H9 (cell line): ENCODE measurements at regions not wholly inside any gene's neighbourhood (a gene's known extent, or its start where the extent isn't known, plus 50 kb on each side); places are given as distances from the start of the nearest gene placed in this dataset.

Experiments
- DNase-seq: peaks from one replicate; pipeline ENCODE4 v3.0.0-alpha.2; 2017
- H2AFZ ChIP-seq: one replicate; pipeline ENCODE4 v1.6.1; 2013; ENCODE audit warnings: mild to moderate bottlenecking, low read length, control low read depth, moderate library complexity
- H2AK5ac ChIP-seq: 2 replicates; pipeline ENCODE4 v1.6.1; 2013; ENCODE audit warnings: low read length, control low read depth, mixed read lengths; ENCODE audit not compliant: insufficient read length
- H2BK120ac ChIP-seq: one replicate; pipeline ENCODE4 v1.6.1; 2013; ENCODE audit warnings: low read depth, mild to moderate bottlenecking, low read length, control low read depth, inconsistent platforms; ENCODE audit not compliant: poor library complexity, severe bottlenecking
- H2BK12ac ChIP-seq: 2 replicates; pipeline ENCODE4 v1.6.1; 2013; ENCODE audit warnings: low read length, control low read depth, mixed read lengths, low read depth; ENCODE audit not compliant: insufficient read length
- H2BK15ac ChIP-seq: 2 replicates; pipeline ENCODE4 v1.6.1; 2013; ENCODE audit warnings: low read depth, low read length, control low read depth
- H2BK20ac ChIP-seq: one replicate; pipeline ENCODE4 v1.6.1; 2013; ENCODE audit warnings: low read depth, mild to moderate bottlenecking, low read length, control low read depth, inconsistent platforms; ENCODE audit not compliant: poor library complexity, severe bottlenecking
- H2BK5ac ChIP-seq: 2 replicates; pipeline ENCODE4 v1.6.1; 2013; ENCODE audit warnings: low read length, control low read depth, mixed read lengths; ENCODE audit not compliant: insufficient read length
- H3K14ac ChIP-seq: 2 replicates; pipeline ENCODE4 v1.6.1; 2013; ENCODE audit warnings: low read length, control low read depth; ENCODE audit not compliant: insufficient read depth
- H3K18ac ChIP-seq: 2 replicates; pipeline ENCODE4 v1.6.1; 2013; ENCODE audit warnings: low read depth, mild to moderate bottlenecking, mixed read lengths, low read length, control low read depth; ENCODE audit not compliant: insufficient read length
- H3K23ac ChIP-seq: 2 replicates; pipeline ENCODE4 v1.6.1; 2013; ENCODE audit warnings: low read length, control low read depth, mixed read lengths, low read depth; ENCODE audit not compliant: insufficient read length
- H3K23me2 ChIP-seq: 2 replicates; pipeline ENCODE4 v1.6.1; 2013; ENCODE audit warnings: low read depth, mild to moderate bottlenecking, mixed read lengths, low read length, control low read depth; ENCODE audit not compliant: insufficient read length, poor library complexity, severe bottlenecking
- H3K27ac ChIP-seq: 2 replicates; pipeline ENCODE4 v1.5.1; 2013; ENCODE audit warnings: low read length, control low read depth, mixed read lengths, low read depth; ENCODE audit not compliant: insufficient read length
- H3K27me3 ChIP-seq: 2 replicates; pipeline ENCODE4 v1.6.1; 2013; ENCODE audit warnings: low read length, control low read depth, inconsistent platforms; ENCODE audit not compliant: insufficient read depth
- H3K4ac ChIP-seq: 2 replicates; pipeline ENCODE4 v1.6.1; 2013; ENCODE audit warnings: low read depth, mild to moderate bottlenecking, control low read depth, inconsistent platforms, low read length, moderate library complexity
- H3K4me1 ChIP-seq: 2 replicates; pipeline ENCODE4 v1.6.1; 2013; ENCODE audit warnings: low read length, control low read depth, inconsistent platforms; ENCODE audit not compliant: insufficient read depth
- H3K4me2 ChIP-seq: 2 replicates; pipeline ENCODE4 v1.6.1; 2013; ENCODE audit warnings: low read length, control low read depth, mixed read lengths; ENCODE audit not compliant: insufficient read length, insufficient read depth
- H3K56ac ChIP-seq: 2 replicates; pipeline ENCODE4 v1.6.1; 2013; ENCODE audit warnings: low read depth, mild to moderate bottlenecking, mixed read lengths, low read length, control low read depth; ENCODE audit not compliant: insufficient read length
- H3K79me1 ChIP-seq: 2 replicates; pipeline ENCODE4 v1.6.1; 2013; ENCODE audit warnings: low read depth, mild to moderate bottlenecking, moderate library complexity, low read length, control low read depth, inconsistent platforms; ENCODE audit not compliant: insufficient read depth, poor library complexity, severe bottlenecking
- H3K79me2 ChIP-seq: 2 replicates; pipeline ENCODE4 v1.6.1; 2013; ENCODE audit warnings: low read length, control low read depth, inconsistent platforms; ENCODE audit not compliant: insufficient read depth
- H3K9ac ChIP-seq: 2 replicates; pipeline ENCODE4 v1.6.1; 2013; ENCODE audit warnings: low read length, control low read depth, mixed read lengths; ENCODE audit not compliant: insufficient read length; ENCODE audit errors: extremely low read depth
- H3K9me3 ChIP-seq: one replicate; pipeline ENCODE4 v1.6.1; 2013; ENCODE audit warnings: low read depth, low read length, inconsistent platforms; ENCODE audit not compliant: control insufficient read depth
- H3T11ph ChIP-seq: one replicate; pipeline ENCODE4 v1.6.1; 2013; ENCODE audit warnings: mild to moderate bottlenecking, low read length, control low read depth, inconsistent platforms
- H4K20me1 ChIP-seq: one replicate; pipeline ENCODE4 v1.6.1; 2013; ENCODE audit not compliant: control insufficient read depth, insufficient read length, insufficient read depth
- H4K5ac ChIP-seq: 2 replicates; pipeline ENCODE4 v1.6.1; 2013; ENCODE audit warnings: low read depth, mild to moderate bottlenecking, mixed read lengths, low read length, control low read depth; ENCODE audit not compliant: insufficient read length
- H4K8ac ChIP-seq: replicated peaks from 2 replicates; pipeline ENCODE4 v1.6.1; 2013; ENCODE audit warnings: low read length, control low read depth, mixed read lengths, low read depth; ENCODE audit not compliant: insufficient read length
- H4K91ac ChIP-seq: 2 replicates; pipeline ENCODE4 v1.6.1; 2013; ENCODE audit warnings: low read depth, mild to moderate bottlenecking, moderate library complexity, mixed read lengths, low read length, control low read depth; ENCODE audit not compliant: insufficient read length
- H3K27ac Mint-ChIP-seq, 3 experiments: 2 replicates in 2 of 3; 3 replicates in 1 of 3; pipeline ENCODE4 v1.8.0; 2020 to 2021; ENCODE audit warnings: mixed read lengths in 3 of 3, mild to moderate bottlenecking in 1 of 3, moderate library complexity in 1 of 3
- H3K27me3 Mint-ChIP-seq: 2 replicates; pipeline ENCODE4 v1.8.0; 2021; ENCODE audit warnings: low read depth, mild to moderate bottlenecking, moderate library complexity, mixed read lengths
- H3K36me3 Mint-ChIP-seq, 3 experiments: 2 replicates in 2 of 3; 3 replicates in 1 of 3; pipeline ENCODE4 v1.8.0; 2020 to 2021; ENCODE audit warnings: low read depth in 3 of 3, mixed read lengths in 3 of 3; ENCODE audit not compliant: insufficient read depth in 1 of 3
- H3K4me1 Mint-ChIP-seq, 2 experiments: 2 replicates each; pipeline ENCODE4 v1.8.0; 2020; ENCODE audit warnings: mixed read lengths in 2 of 2
- H3K4me3 Mint-ChIP-seq, 2 experiments: 2 replicates in 1 of 2; 3 replicates in 1 of 2; pipeline ENCODE4 v1.8.0; 2020 to 2021; ENCODE audit warnings: mild to moderate bottlenecking in 2 of 2, mixed read lengths in 2 of 2, moderate library complexity in 1 of 2
- H3K9me3 Mint-ChIP-seq, 2 experiments: 2 replicates in 1 of 2; 3 replicates in 1 of 2; pipeline ENCODE4 v1.8.0; 2020; ENCODE audit warnings: mild to moderate bottlenecking in 2 of 2, mixed read lengths in 2 of 2, moderate library complexity in 1 of 2
- CTCF ChIP-seq: fragments of 200-600 bp; sonication (generic); conservative IDR thresholded peaks from 3 replicates; pipeline ENCODE4 v1.8.0; 2021; ENCODE audit warnings: antibody characterized with exemption, mild to moderate bottlenecking
- WGBS: extraction: QIAGEN DNeasy Blood & Tissue Kit; methylation state at CpG from one replicate; pipeline ENCODE4 v1.1.7; 2013; ENCODE audit warnings: missing lambda C conversion rate, low lambda C conversion rate, mixed read lengths; ENCODE audit not compliant: insufficient read length; ENCODE audit errors: extremely low coverage; 5-methylcytosine and 5-hydroxymethylcytosine counted together

- no peaks in the 10 kb centered on the region for H3K9me3 ChIP-seq
- no peak for DNase-seq
- no peak overlapping the region for H3K4me2 ChIP-seq
- no peak overlapping the region for H2BK20ac ChIP-seq
- H3K18ac ChIP-seq: no peak overlapping the region
- no peaks in the 10 kb centered on the region for H3K79me1 ChIP-seq
- no peak overlapping the region for H4K8ac ChIP-seq
- no peak overlapping the region for H2BK120ac ChIP-seq
- no peak overlapping the region for H2BK12ac ChIP-seq
- H4K20me1 ChIP-seq: no peaks in the 10 kb centered on the region
- no peak overlapping the region for H3K4ac ChIP-seq
- no peak overlapping the region for H2BK15ac ChIP-seq
- no peaks in the 10 kb centered on the region for H3K23me2 ChIP-seq
- no peak overlapping the region for H4K5ac ChIP-seq
- no peaks in the 10 kb centered on the region for H3K27me3 Mint-ChIP-seq
- H3K27ac Mint-ChIP-seq: no peak overlapping the region
- no peak overlapping the region; the same call in 1 of the 2 replicates for H3K14ac ChIP-seq
- peaks cover 15 to 24% of the 10 kb centered on the region in 2 experiments for H3K4me1 Mint-ChIP-seq
- no peak overlapping the region for H3K27ac ChIP-seq
- no peak overlapping the region for H3K4me3 Mint-ChIP-seq
- no peak overlapping the region for H2AK5ac ChIP-seq
- H4K91ac ChIP-seq: no peak overlapping the region
- peaks cover 3% of the 10 kb centered on the region for H3K4me1 ChIP-seq
- no peak overlapping the region for H3T11ph ChIP-seq
- H3K23ac ChIP-seq: no peak overlapping the region
- peaks cover 0 to 2% (median 0%) of the 10 kb centered on the region in 3 experiments; a peak in 1 of 7 replicates for H3K36me3 Mint-ChIP-seq
- H3K9ac ChIP-seq: no peak overlapping the region
- H3K27me3 ChIP-seq: no peaks in the 10 kb centered on the region
- no peaks in the 10 kb centered on the region for H3K79me2 ChIP-seq
- H2BK5ac ChIP-seq: no peak overlapping the region
- TF ChIP-seq CTCF: no peak
- H3K9me3 Mint-ChIP-seq: peaks cover 0 to 4% of the 10 kb centered on the region in 2 experiments; a peak in 2 of 5 replicates
- no peak overlapping the region for H2AFZ ChIP-seq
- H3K56ac ChIP-seq: no peak overlapping the region
- WGBS: no CpG with 5 or more reads among the region's 3 CpGs
Observed at GRCh38 chr2:200180943-200181342, 125.5 kb upstream of the SPATS2L start.
